ENCODE measurements at regions not wholly inside any gene's neighbourhood (a gene's known extent, or its start where the extent isn't known, plus 50 kb on each side); places are given as distances from the start of the nearest gene placed in this dataset.
"Not testable (repeated sequence)": the region's sequence is repeated elsewhere in the genome, so short reads cannot be mapped to it uniquely, and the experiment has no call there.

- ATAC-seq (no peak), DNase-seq (no peak)
Observed at GRCh38 chr9:85151162-85151561, 481.6 kb downstream of the NTRK2 start.

- no peak for ATAC-seq
Observed at GRCh38 chr9:85147046-85147640, 477.6 kb downstream of the NTRK2 start.

GRCh38 chr9:85142968-85143367 lies 473.4 kb downstream of the NTRK2 start:
- no peak for DNase-seq
- ATAC-seq, result no peak

More at GRCh38 chr9:85147046-85147640, 477.6 kb downstream of the NTRK2 start:
- no peak for DNase-seq

GRCh38 chr9:85142496-85142911 lies 473.0 kb downstream of the NTRK2 start:
- DNase-seq, result no peak
- no peak for ATAC-seq

GRCh38 chr9:85137696-85138095 lies 468.2 kb downstream of the NTRK2 start:
- ATAC-seq (no peak), DNase-seq (no peak)

GRCh38 chr9:85136987-85137386 lies 467.5 kb downstream of the NTRK2 start:
- no peak for ATAC-seq
- DNase-seq, result no peak

- ATAC-seq, result no peak
- no peak for DNase-seq
Observed at GRCh38 chr9:85136507-85136906, 467.0 kb downstream of the NTRK2 start.

- no peak for ATAC-seq
- no peak for DNase-seq
Observed at GRCh38 chr9:85130764-85131163, 461.2 kb downstream of the NTRK2 start.

DNA sequence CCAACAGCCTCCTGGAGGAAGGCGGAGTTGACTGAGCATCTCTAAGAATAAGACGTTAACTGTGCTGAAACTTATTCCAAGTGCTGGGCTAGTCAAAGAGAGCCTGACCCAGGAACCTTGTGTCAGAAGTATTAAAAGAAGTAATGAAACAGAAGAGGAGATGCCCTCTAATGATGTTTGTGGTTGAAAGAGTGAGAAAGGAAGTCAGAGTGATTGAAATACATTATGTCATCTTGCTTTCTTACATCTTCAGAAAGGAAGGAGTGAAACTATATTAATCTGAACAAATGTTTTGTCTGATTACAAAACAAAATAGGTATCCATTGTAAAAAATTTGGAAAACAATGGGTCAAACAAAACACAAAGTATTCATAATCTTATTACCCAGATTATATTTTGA lies 460.7 kb downstream of the NTRK2 start:
- DNase-seq, result no peak
- no peak for ATAC-seq

GRCh38 chr9:85129514-85129913 lies 460.0 kb downstream of the NTRK2 start:
- ATAC-seq, result no peak
- DNase-seq, result no peak

DNA sequence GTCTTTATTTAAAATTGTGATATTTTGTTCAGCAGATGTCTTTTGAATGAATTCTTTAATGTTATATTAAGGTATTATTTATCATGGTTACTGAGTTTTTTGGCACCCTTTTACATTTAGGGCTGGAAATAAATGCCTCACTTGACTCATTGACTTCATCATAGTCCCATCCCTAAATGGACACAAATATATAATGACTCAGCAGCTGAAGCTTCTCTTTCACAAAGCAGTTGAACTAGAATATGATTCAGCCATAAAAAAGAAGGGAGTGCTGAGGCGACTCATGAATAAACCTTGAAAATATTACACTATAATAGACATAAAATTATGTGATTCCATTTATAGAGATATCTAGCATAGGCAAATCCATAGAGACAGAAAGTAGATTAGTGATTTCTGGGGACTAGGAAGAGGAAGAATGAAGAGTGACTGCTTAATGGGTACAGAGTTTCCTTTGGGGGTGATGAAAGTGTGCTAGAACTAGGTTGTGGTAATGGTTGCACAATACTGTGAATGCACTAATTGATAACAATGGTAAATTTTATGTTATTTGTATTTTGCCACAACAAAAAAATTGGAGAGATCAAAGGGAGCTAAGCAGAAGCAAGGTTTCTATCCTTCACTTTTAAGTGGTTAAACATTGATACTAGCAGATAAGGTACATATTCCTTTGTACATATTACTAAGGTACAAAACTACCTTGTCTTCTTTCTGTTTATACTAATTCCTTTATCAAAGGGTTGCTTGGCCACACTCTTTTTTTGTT lies 449.6 kb downstream of the NTRK2 start:
- no peak for DNase-seq
- no peak for ATAC-seq

GRCh38 chr9:85117831-85118230 lies 448.3 kb downstream of the NTRK2 start:
- ATAC-seq (no peak), DNase-seq (no peak)

DNA sequence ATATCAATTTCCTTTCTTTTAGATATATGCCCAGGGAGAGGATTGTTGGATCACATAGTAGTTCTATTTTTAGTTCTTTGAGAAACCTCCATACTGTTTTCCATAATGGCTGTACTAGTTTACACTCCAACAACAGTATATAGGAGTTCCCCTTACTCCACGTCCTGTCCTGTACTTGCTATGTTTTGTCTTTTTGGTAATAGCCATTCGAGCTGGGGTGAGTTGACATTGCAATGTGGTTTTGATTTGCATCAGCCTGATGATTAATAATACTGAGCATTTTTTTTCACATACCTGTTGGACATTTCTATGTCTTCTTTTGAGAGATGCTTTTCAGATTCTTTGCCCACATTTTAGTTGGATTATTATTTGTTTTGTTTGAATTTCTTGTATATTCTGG lies 445.9 kb downstream of the NTRK2 start:
- no peak for ATAC-seq
- no peak for DNase-seq

DNA sequence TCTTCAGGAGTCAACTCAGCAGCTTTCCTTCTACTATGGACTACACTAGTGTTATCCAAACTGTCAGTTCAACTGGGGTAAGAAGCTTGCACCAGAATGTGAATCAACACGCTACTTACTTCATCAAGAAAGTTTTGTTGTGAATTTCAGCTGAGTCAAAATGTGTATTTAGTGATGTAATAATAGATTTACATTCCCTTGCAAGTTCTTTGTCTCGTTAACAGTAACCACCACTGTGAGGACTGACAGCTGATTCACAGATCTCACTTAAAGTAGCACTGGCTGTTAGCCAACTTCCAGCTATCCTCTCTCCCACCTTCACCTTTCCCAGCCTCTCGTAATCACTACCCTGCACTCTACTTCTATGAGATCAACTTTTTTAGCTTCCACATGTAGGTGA lies 445.3 kb downstream of the NTRK2 start:
- no peak for ATAC-seq
- DNase-seq, result no peak

DNA sequence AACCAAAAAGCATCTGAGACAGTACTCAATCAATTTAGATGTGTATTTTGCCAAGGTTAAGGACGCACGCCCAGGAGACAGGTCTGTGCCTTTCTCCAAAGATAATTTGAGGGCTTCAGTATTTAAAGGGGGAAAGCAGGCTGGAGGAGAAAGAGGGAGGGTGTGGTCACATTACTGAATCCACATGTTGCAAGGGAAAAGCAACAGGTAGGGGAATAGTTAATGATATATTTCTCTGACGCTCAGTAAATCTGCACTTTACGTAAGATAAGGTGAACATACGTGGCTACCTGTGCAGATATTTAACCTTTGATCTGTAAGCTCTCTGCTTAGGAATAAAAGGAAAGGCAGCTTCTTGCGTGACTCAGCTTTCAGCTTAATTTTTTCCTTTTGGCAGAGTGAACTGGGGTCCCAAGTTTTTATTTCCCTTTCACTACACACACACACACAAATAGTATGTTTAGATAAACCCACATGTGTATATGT lies 443.4 kb downstream of the NTRK2 start:
- ATAC-seq (no peak), DNase-seq (no peak)

GRCh38 chr9:85112391-85112790 lies 442.9 kb downstream of the NTRK2 start:
- no peak for DNase-seq
- ATAC-seq, result no peak

GRCh38 chr9:85108746-85109145 lies 439.2 kb downstream of the NTRK2 start:
- DNase-seq (no peak), ATAC-seq (no peak)

- ATAC-seq (no peak), DNase-seq (no peak)
Observed at GRCh38 chr9:85108229-85108628, 438.7 kb downstream of the NTRK2 start.

DNA sequence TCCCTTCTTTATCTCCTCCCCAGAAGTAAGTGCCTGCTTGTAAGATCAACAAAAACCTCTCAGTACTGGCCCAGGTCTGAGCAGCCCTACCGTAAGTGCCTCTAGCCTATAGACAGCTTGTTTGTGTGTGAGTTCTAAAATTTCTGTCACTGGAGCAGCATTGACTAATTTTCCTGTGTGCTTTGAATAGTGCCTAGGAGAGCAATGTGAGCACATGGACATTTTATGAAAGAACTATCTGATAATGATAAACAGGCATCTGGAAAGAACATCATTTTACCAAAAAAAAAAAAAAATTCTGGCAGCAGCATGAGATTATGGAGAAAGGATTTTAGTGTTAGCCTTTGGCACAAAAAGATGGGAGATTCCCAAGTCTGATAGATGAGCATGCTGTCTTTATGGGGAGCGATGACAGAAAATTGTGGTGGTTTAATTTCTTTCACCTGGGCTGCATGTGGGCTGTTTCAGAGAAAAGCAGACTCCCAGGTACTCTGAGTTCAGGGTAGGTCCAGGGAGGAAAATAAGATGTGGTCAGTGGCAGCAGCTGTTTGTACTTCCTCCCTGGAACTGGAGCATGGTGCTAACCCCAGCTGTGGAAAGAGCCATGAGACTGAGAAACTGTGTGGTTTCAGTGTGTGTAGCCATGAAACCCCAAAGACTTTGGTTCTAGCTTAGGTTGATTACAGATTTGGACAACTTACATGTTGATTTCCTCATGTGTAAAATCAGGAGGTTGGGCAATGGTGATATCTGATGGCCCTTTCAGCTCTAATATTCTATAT lies 419.9 kb downstream of the NTRK2 start:
- no peak for ATAC-seq
- DNase-seq, result no peak

- ATAC-seq (no peak), DNase-seq (no peak)
Observed at GRCh38 chr9:85081963-85082362, 412.4 kb downstream of the NTRK2 start.

GRCh38 chr9:85079349-85079748 lies 409.8 kb downstream of the NTRK2 start:
- DNase-seq (no peak), ATAC-seq (no peak)

GRCh38 chr9:85077944-85078343 lies 408.4 kb downstream of the NTRK2 start:
- DNase-seq, result no peak
- ATAC-seq, result no peak

GRCh38 chr9:85077146-85077545 lies 407.6 kb downstream of the NTRK2 start:
- not testable (repeated sequence) for ATAC-seq, DNase-seq
